CD4-positive, alpha-beta T cell treated with Interferon gamma for 1 hour (primary cell): ENCODE measurements at regions not wholly inside any gene's neighbourhood (a gene's known extent, or its start where the extent isn't known, plus 50 kb on each side); places are given as distances from the start of the nearest gene placed in this dataset.
"Not testable (repeated sequence)": the region's sequence is repeated elsewhere in the genome, so short reads cannot be mapped to it uniquely, and the experiment has no call there.

Source experiments
- DNase-seq: peaks from one replicate; pipeline ENCODE4 v3.0.0-alpha.2; 2020

DNA sequence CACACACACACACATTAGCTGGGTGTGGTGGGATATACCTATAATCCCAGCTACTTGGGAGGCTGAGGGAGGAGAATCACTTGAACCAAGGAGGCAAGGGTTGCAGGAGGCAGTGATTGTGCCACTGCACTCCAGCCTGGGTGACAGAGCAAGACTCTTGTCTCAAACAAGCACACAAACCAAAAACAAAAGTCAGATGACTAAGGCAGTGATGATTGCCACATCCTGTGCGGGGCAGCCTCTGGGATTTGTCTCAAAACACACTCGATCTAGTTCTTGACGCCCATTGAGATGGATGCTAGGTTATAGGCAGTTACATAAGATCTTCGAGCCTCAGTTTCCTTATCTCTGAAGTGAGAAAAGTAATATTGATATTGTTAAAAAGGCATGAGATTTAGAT lies 57.8 kb upstream of the NBPF8 start:
- peak; percentile 69 for DNase-seq

DNA sequence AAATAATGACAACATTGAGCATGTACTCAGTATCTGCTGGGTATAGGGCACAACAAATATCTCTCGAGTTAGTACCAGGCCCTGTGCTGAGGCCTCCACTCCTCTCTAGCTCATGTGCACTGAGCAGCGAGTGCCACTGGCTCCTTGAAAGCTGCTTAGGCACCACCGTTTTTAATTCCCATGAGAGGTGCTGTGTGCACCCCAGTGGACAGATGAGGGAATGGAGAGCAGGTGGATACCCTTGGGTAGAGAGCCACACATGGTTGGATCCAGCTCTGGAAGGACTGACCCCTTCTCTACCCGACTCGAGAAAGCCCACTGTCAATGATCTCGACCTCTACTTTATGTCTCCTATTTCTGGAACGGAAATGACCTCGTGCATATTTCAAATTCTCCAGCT lies 58.7 kb upstream of the NBPF8 start:
- DNase-seq = peak; percentile 33

DNA sequence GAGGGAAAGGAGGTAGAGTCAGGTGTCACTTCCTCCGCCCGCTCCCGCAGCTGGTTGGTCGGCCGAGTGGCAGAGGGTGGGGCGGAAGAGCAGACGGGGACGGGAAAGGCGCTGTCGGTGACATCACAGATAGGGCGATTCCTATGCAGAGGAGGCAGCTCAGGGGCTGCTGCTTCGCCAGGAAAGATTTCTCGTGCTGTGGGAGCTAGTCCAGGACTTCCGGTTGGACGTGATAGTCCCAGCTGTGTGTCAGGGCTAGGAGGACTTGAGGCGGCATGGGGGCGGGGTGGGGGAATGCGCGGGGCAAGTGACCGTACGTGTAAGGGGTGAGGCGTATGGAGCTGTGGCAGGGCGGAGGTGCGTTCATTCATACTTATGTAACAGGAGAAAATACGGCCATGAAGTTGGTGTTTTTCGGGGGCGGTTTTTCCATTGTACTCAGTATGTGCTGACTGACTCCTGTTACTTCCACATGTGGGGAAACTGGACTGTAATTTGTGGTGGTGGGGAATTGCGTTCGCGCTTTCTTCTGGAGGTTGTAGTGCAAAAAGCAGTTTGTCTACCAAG lies 60.1 kb upstream of the NBPF8 start:
- peak; percentile 64 for DNase-seq

DNA sequence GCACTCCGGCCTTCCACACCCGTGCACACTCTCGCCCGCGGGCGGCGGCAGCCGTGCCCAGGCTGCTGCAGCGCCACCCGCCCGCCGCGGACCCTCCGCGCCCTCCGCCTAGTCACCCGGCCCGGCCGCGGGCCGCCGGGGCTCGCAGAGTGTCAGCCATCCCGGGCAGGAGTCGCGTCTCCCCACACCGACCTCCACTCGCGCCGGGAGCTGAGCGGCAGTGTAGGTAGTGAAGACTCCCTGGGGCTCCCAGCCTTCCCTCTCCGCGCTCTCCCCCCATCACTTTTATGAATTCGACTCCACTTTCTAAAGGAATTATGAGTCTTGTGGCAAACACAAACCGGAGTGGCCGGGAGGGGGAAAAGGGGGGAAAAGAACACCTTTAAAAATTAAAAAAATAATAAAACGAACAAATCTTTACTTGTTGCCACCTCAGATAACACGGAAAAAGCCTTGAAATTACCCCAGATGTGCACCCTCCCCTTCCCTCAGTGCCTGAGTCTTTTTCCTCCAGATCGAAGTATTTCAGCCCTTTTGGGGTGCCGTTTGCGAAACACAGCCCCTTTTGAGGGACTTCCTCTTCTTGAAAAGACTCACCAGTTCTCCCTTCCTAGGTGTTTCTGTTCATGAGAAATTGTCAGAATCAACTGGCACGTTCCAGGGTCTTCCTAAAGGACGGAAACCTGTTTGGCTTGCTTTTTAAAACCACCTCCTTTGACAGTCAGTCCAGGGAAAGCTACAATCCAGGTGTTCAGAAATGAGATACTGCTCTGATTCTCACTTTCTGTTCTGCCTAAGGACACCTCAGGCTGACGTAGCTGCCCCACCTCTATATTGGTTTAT lies 72.4 kb upstream of the NBPF8 start:
- peak; percentile 6 for DNase-seq

DNA sequence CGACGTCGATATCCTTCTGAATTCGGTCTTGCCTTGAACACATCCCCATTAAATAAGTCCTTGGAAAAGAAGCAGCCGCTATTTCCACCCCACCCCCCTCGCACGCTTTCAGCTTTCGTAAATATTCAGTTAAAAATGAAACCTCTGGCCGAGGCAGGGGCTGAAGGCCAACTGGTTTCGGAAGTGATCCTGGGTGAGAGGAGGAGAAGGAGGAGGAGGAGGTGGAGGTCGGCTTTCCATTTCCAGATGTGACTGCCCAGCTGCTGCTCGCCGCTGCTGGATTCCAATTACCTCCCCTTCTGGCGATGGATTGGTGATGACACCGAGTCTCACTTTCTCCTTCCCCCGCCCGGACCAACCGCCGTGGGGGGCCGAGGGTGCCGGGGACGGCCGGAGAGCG lies 73.1 kb upstream of the NBPF8 start:
- DNase-seq = peak; percentile 20

DNA sequence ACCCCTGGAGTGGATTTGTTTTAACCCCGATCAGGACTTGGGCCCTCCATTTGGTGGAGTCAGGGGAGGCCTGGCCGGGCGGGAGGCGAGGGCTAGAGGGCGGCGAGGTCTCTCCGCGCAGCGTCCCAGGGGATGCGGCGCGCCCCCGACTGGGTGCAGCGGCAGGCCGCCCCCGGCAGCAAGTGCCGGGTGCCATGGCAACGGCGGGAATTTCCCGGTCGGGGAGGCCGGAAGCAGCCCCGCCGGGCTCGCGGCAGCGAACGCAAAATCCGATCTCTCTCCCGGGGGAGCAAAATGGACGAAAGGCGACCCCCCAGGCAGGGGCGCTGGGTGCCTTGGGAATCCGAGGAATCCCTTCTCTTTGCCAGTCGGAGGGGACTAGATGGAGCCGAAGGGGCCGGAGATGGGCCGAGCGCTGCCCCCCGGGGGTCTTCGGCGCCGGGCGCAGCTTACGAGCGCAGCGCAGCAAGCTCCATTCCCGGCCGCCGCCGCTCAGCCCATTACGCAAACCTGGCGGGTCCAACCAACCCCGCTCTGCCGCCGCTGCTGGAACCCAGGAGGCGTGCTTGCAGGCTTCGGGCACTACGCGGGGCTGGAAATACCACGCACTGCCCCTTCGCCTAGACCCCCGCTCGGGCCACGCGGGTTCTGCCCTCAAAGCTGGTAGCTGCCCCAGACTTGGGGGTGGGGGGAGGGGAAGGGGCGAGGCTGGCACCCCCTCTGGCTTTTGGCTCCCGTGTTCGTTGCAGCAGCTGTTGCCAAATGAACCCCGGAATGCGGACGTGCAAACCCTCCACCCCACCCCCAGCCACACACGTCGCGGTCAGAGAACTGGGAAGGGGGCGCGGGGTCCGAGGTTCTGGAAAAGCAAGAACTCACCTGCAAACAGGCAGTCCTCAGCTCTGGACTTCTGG lies 73.7 kb upstream of the NBPF8 start:
- peak; percentile 82 for DNase-seq

DNA sequence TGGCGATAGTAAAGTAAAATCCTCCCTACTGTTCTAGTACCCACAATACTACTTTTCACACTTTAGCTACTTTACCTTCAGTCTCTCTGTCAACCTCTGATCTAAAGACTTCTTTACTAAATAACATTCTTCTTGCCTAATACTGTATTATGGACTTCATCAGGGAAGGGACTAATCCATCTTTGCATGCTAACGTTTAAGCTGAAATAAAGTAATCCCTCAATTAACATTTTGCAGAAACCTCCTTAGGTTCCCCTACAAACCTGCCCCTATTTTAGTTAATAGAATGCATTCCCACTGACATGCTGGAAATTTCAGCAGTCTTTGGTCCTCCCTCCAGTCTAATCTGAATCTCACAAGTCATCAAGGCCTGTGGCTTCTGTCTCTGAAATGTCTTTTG lies 99.1 kb upstream of the NBPF8 start:
- DNase-seq = not testable (repeated sequence)

DNA sequence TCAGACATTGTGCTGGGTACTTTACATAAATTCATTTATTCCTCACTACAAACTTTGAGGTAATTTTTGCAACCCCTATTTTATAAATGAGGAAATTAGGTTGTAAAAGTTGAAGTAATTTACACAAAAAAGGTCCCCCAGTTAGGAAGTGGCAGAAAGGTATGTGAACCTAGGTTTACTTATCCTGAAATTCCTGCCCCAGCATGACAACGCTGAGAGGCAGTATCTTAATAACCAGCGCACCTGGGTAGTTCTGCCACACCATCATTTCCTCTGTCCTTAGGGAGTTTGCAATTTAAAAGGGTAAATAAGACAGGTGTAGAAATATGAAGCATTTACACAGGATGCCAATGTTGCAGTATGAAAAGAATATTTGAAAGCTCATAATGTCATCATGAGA lies 102.9 kb upstream of the NBPF8 start:
- DNase-seq = not testable (repeated sequence)

DNA sequence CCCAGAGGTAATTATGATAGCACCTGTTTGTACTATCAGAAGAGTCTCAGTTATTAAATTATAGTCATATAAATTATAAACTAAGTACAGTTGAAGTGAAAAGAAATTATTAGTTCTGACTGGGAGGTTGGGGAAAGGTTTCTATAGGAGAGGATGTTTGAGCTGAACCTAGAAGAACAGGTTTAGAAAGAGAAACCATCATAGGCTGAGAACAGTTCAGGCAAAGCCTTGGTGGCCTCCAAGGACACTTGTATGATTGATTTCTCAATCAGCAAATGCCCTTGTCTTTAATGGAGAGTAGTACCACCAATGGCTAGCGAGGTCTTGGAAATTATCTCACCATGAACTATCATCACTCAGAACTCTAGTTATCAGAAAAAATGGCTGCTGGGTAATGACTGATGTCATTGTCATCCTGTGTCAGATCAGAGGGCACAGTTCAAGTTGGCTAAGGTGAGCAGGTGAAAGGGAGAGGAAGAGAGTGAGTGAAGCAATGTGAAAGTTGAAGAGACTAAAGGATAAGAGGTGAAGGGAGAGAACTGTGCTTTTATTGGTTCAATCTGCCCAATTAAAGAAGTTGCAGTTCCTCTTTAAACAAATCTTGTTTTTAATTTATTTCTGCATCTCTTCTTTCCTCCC lies 105.8 kb upstream of the NBPF8 start:
- DNase-seq = not testable (repeated sequence)

DNA sequence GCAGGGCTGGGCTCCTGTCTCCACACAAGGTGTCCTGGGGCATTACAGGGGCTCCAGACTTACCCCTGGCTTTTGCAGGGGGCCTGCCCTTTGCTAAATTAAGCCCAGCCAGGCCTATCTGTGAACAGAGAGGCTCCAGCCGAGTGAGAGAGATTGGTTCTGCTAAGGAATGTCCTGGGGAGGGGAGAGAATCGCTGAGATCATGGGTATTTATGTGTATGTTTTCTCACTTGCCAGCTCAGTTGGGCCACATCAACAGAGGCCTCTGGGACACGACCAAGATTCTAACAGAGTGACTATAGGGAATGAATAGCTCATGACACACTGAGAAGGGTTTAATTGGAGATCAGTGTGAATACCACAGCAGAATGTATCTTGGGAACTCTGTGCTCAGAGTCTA lies 109.8 kb upstream of the NBPF8 start:
- DNase-seq = not testable (repeated sequence)

DNA sequence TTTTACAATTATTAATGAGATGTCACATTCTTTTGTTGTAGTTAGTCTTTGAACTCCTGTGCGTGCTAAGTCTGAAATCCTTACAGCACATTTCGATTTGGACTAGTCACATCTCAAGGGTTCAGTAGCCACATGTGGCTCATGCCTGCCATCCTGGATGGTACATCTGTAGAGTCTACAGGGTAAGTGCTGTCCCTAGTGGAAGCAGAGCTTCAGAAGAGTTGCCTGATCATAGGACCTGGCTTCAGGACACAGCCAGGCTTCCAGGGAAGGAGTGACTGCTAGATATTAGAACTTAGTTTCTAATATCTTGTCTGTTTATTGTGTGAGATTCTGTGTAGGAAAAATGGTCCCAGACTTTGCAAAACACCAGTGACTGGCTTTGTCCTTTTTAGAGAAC lies 110.5 kb upstream of the NBPF8 start:
- DNase-seq = not testable (repeated sequence)

DNA sequence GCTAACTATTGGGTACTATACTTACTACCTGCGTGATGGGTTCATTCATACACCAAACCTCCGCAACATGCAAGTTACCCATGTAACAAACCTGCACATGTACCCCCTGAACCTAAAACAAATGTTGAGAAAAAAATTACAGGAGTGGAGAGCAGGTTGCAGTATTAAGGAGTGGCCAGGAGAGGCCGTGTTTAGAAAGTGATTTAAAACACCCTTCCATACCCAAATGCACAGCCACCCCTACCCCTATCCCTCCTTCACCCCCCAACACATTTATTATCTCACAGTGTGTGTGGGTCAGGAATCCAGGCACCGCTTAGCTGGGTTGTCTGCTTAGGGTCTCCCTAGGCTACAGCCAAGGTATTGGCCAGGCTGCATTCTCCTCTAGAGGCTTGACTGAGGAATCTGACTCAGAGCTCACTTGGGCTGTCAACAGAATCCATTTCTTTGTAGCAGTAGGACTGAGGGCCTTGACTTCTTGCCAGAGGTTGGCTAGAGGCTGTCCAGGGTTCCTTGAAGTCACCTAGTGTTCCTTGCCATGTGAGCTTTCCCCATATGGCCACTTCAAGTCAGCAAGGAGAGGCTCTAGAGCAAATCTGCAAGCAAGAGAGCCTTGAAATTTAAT lies 115.3 kb upstream of the NBPF8 start:
- not testable (repeated sequence) for DNase-seq

DNA sequence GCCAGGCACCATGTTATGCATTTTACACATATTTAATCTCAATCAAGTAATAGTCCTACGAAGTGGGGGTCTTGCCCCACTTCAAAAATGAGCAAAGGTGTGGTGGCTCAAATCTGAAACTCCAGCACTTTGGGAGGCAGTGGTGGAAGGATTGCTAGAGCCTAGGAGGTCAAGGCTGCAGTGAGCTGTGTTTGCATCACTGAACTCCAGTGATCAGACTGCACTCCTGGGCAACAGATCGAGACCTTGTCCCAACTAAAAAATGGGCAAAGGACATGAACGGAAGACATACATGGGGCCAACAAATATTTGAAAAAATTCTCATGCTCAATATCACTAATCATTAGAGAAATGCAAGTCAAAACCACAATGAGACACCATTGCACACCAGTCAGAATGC lies 116.3 kb upstream of the NBPF8 start:
- not testable (repeated sequence) for DNase-seq

DNA sequence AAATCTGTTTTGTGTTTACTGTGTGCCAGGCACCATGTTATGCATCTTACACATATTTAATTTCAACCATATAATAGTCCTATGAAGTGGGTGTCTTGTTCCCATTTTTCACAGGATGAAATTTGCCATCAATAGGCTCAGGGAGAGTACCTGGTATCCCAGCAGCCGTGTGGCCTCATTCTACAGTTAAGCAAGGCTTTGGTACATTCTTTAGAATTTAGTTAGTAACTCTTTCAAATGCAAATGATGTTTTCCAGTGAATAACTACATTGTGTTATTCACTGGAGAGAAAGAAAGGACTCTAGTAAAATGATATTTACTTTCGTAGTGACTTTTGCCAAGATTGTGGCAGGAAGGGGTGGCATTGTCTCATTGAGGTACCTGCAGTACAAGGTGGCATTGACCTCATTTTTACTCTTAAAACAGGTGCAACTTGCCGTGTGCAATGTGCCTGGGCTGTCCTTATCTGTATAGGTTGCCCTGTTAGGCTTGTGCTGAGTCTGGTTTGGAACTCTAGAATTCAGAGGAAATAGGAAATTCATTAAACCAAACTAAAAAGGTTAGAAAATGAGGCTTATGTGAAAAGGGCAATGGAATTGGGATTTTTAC lies 117.4 kb upstream of the NBPF8 start:
- not testable (repeated sequence) for DNase-seq

DNA sequence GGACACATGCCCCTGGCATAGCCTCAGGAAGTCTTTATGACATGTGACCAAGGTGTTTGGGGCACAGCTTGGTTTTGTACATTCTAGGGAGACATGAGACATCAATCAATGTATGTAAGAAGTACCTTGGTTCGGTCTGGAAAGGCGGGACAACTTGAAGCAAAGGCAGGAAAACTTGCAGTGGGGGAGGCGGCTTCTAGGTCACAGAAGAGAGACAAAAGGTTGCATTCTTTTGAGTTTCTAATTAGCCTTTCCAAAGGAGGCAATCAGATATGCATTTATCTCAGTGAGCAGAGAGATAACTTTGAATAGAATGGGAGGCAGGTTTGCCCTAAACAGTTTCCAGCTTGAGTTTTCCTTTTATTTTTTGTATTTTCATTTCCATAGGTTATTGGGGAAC lies 113.8 kb upstream of the SEC22B start:
- DNase-seq = not testable (repeated sequence)

DNA sequence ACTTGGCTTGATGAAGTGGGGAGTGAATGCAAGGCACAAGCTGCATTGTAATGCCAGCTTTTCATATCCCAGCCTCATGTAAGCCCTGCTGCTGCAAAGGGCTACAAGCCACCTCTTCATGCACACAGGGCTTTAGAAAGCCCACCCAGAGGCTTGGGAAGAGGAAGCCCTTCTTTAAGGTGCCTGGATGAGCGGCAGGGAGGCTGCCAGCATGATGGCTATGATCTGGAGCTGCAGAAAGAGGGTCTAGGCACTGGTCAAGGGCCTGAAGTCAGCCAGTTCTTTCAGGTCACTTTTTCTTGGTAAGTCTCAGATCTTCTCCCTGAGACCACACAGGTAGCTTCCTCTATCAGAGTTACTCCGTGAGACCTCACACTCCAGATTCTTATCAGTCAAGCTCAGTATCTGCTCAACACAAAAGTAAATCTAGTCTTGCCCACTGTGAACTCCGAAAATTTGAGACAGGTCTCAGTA lies 113.3 kb upstream of the SEC22B start:
- not testable (repeated sequence) for DNase-seq

DNA sequence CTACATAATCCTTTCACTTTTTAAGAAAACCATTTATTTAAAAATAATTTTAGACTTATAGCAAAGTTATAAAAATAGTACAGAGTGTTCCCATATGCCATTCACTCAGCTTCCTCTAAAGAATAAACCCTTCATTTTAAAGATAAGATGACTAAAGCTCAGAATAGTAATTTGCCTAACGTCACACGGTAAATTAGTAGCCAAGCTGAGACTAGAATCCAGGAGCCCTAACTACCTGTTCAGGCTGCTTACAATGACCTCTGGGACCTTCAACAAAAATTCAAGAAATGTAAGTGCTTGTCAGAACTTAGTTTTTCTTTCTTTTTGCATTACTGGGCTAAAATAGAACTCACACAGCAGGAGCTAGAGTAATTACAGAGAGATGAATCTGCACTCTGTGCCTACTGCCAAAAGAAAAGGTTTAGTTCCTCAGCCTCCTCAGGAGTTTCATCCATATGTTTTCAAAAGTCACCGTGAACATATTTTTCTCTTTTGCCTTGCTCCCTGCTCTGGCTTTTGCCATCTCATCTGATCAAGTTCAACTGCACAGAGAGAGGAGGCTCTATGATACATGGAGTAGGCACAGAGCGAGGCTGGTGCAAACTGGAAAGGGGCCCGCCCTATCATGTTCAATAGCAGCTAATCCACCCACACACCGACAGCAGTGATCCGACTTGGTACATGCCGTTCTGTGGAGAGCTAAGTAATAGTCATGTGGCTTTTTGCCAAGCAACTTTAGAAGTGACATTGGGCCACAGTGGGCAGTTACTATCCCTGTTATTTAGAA lies 112.7 kb upstream of the SEC22B start:
- not testable (repeated sequence) for DNase-seq

DNA sequence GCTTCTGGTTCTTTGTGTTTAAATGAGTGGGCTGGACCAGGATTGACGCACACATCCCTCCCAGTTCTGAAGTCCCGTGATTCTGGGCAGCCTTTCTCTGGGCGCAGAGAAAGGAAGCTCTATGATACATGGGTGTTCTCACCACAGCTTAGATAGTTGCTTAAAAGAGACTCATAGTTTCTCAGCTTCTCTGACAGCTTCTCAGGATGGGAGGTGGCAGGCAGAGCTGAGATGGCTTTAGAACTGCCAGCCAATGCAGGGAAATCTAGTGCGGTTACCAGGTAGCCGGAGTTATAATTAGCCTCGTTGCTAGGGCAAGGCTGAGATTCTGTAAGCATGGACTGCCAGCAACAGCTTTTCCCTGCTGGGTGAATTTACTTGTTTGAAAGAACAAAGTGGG lies 111.8 kb upstream of the SEC22B start:
- not testable (repeated sequence) for DNase-seq

DNA sequence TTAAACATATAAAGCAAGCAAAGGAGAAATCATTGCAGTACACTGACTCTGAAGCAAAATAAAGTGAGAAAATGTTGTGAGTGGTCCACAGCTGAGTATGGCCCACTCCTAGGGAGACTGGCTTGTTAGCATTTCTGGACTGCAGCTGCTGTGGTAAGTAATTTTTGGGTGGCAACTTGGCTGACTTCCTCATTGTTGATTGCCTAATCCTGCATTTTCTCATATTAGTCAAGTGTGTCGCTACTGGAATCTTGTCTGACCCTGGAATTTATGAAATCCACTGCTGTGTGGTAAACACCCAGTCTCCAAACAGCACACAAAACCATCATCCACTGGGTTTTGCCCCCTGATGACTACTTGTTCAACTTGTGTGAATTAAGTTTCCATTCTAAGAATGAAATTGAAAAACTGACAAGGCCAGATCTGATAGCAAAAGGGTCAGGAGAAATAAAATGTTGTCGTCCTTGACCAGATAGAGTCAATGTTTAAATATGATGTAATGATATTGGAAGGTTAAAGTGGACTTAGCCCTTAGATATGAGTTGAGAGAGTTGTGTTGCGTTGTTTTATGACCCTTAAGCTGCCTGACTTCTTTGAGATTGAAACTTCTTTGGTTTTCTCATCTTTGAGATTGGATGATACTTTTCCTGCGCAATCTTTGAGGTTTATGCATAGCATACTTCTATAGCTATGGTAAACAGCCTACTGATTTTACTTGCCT lies 106.6 kb upstream of the SEC22B start:
- DNase-seq = not testable (repeated sequence)

DNA sequence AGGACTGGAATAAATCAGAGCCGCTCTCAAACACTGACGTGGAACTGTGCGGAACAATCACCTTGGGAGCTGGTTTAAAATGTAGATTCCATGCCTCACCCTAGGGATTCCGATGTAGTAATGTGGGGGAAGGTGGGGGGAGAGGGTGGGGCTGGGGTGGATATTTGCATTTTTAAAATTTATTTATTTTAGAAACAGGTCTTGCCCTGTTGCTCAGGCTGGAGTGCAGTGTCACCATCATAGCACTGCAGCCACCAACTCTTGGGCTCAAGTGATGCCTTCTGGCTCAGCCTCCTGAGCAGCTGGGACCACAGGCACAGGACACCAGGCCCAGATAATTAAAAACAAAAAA lies 101.9 kb upstream of the SEC22B start:
- DNase-seq = not testable (repeated sequence)
